ENCODE measurements at regions not wholly inside any gene's neighbourhood (a gene's known extent, or its start where the extent isn't known, plus 50 kb on each side); places are given as distances from the start of the nearest gene placed in this dataset.

DNA sequence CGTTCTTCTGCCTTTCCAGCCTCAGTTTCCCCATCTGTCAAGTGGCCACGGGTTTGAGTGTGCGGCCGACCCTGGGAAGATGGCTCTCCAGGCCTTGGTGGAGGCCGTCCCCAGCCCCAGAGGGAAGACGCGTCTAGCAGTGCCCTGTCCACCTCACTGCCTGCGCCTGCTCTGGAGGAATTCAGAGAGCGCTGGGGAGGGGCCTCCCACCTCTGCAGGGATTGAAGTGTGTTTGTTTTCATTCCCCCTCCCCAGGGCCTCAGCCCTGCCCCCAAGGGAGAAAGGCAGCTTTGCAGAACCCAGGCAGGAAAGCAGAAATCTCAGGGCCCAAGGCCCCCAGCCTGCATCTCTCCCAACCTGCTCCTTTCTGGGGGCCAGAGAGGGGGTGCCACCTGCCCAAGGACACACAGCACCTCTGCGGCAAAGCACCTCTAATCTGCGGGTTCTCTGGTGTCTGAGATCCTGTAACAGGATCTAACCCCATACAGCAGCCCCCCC, 91.0 kb downstream of the MICALL2 start:
- TF ChIP-seq, protein P1, sequence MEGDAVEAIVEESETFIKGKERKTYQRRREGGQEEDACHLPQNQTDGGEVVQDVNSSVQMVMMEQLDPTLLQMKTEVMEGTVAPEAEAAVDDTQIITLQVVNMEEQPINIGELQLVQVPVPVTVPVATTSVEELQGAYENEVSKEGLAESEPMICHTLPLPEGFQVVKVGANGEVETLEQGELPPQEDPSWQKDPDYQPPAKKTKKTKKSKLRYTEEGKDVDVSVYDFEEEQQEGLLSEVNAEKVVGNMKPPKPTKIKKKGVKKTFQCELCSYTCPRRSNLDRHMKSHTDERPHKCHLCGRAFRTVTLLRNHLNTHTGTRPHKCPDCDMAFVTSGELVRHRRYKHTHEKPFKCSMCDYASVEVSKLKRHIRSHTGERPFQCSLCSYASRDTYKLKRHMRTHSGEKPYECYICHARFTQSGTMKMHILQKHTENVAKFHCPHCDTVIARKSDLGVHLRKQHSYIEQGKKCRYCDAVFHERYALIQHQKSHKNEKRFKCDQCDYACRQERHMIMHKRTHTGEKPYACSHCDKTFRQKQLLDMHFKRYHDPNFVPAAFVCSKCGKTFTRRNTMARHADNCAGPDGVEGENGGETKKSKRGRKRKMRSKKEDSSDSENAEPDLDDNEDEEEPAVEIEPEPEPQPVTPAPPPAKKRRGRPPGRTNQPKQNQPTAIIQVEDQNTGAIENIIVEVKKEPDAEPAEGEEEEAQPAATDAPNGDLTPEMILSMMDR (conservative IDR thresholded peaks at IDR 0.05 in 1 of 2, IDR thresholded peaks at IDR 0.05 in 1 of 2; ENCODE audit: low read depth in 1 of 2, low read length in 2 of 2): no peak
- no peak for TF ChIP-seq EZH2 (IDR thresholded peaks at IDR 0.05; ENCODE audit: low read length, missing control alignments)
